Activated T-helper 17 cell treated with anti-CD3 and anti-CD28 coated beads, Interleukin-2, amount 50 U/mL, for 72 hours (primary cell): ENCODE measurements at regions not wholly inside any gene's neighbourhood (a gene's known extent, or its start where the extent isn't known, plus 50 kb on each side); places are given as distances from the start of the nearest gene placed in this dataset.
"Not testable (repeated sequence)": the region's sequence is repeated elsewhere in the genome, so short reads cannot be mapped to it uniquely, and the experiment has no call there.

Experiments used
- ATAC-seq: fragments of 150-1000 bp; cut with Tn5 transposase; replicated peaks from 2 replicates; pipeline ENCODE4 v1.10.0; 2021; ENCODE audit warnings: mild to moderate bottlenecking, moderate library complexity
- H3K27ac Mint-ChIP-seq: one replicate; pipeline ENCODE4 v1.8.0; 2022; ENCODE audit warnings: mixed read lengths
- H3K27me3 Mint-ChIP-seq: one replicate; pipeline ENCODE4 v1.8.0; 2022; ENCODE audit warnings: mixed read lengths
- H3K36me3 Mint-ChIP-seq: one replicate; pipeline ENCODE4 v1.8.0; 2022; ENCODE audit warnings: low read depth, mild to moderate bottlenecking, mixed read lengths
- H3K4me1 Mint-ChIP-seq: one replicate; pipeline ENCODE4 v1.8.0; 2022; ENCODE audit warnings: mixed read lengths
- H3K4me3 Mint-ChIP-seq: one replicate; pipeline ENCODE4 v1.8.0; 2022; ENCODE audit warnings: mild to moderate bottlenecking, mixed read lengths
- H3K9me3 Mint-ChIP-seq: one replicate; pipeline ENCODE4 v1.8.0; 2022; ENCODE audit warnings: mixed read lengths

- no peak overlapping the region for H3K4me3 Mint-ChIP-seq
- no peaks in the 10 kb centered on the region for H3K4me1 Mint-ChIP-seq
- H3K36me3 Mint-ChIP-seq = no peaks in the 10 kb centered on the region
- ATAC-seq = no peak
- H3K9me3 Mint-ChIP-seq = no peaks in the 10 kb centered on the region
- no peak overlapping the region for H3K27ac Mint-ChIP-seq
- H3K27me3 Mint-ChIP-seq = peaks cover 4% of the 10 kb centered on the region
Observed at GRCh38 chr6:16020259-16020658, 108.6 kb upstream of the MYLIP start.

- H3K36me3 Mint-ChIP-seq = no peaks in the 10 kb centered on the region
- no peak overlapping the region for H3K27ac Mint-ChIP-seq
- peaks cover 4% of the 10 kb centered on the region for H3K27me3 Mint-ChIP-seq
- ATAC-seq = no peak
- no peak overlapping the region for H3K4me3 Mint-ChIP-seq
- H3K9me3 Mint-ChIP-seq = no peaks in the 10 kb centered on the region
- H3K4me1 Mint-ChIP-seq = no peaks in the 10 kb centered on the region
Observed at GRCh38 chr6:16019462-16019861, 109.4 kb upstream of the MYLIP start.

GRCh38 chr6:16018626-16019025, 110.3 kb upstream of the MYLIP start:
- H3K27ac Mint-ChIP-seq = no peak overlapping the region
- no peak for ATAC-seq
- H3K36me3 Mint-ChIP-seq = no peaks in the 10 kb centered on the region
- H3K27me3 Mint-ChIP-seq = peaks cover 4% of the 10 kb centered on the region
- no peaks in the 10 kb centered on the region for H3K4me1 Mint-ChIP-seq
- no peak overlapping the region for H3K4me3 Mint-ChIP-seq
- H3K9me3 Mint-ChIP-seq = no peaks in the 10 kb centered on the region

- ATAC-seq, H3K4me3 Mint-ChIP-seq, H3K9me3 Mint-ChIP-seq, H3K27me3 Mint-ChIP-seq, H3K27ac Mint-ChIP-seq, H3K36me3 Mint-ChIP-seq, H3K4me1 Mint-ChIP-seq: not testable (repeated sequence)
Observed at GRCh38 chr6:16014325-16014724, 114.6 kb upstream of the MYLIP start.

GRCh38 chr6:16007146-16007545, 121.7 kb upstream of the MYLIP start:
- Mint-ChIP-seq H3K4me3 (no peak overlapping the region), H3K36me3 (no peaks in the 10 kb centered on the region), H3K27me3 (peaks cover 3% of the 10 kb centered on the region), H3K4me1 (no peaks in the 10 kb centered on the region), H3K9me3 (no peaks in the 10 kb centered on the region), H3K27ac (no peak overlapping the region)
- ATAC-seq = no peak

GRCh38 chr6:16006681-16007080, 122.2 kb upstream of the MYLIP start:
- no peaks in the 10 kb centered on the region for H3K9me3 Mint-ChIP-seq
- peaks cover 3% of the 10 kb centered on the region for H3K27me3 Mint-ChIP-seq
- H3K27ac Mint-ChIP-seq = no peak overlapping the region
- H3K36me3 Mint-ChIP-seq = no peaks in the 10 kb centered on the region
- no peak overlapping the region for H3K4me3 Mint-ChIP-seq
- ATAC-seq = no peak
- no peaks in the 10 kb centered on the region for H3K4me1 Mint-ChIP-seq

- Mint-ChIP-seq H3K36me3 (no peaks in the 10 kb centered on the region), H3K27ac (no peak overlapping the region), H3K27me3 (peaks cover 3% of the 10 kb centered on the region), H3K9me3 (no peaks in the 10 kb centered on the region), H3K4me1 (no peaks in the 10 kb centered on the region), H3K4me3 (no peak overlapping the region)
- no peak for ATAC-seq
Observed at GRCh38 chr6:16004934-16005679, 123.8 kb upstream of the MYLIP start.

GRCh38 chr6:16003197-16003491, 125.7 kb upstream of the MYLIP start:
- Mint-ChIP-seq H3K4me1 (no peaks in the 10 kb centered on the region), H3K4me3 (no peak overlapping the region), H3K27ac (no peak overlapping the region), H3K36me3 (no peaks in the 10 kb centered on the region), H3K9me3 (no peaks in the 10 kb centered on the region), H3K27me3 (peaks cover 6% of the 10 kb centered on the region)
- no peak for ATAC-seq

- peaks cover 10% of the 10 kb centered on the region for H3K27me3 Mint-ChIP-seq
- no peak overlapping the region for H3K4me3 Mint-ChIP-seq
- no peak for ATAC-seq
Observed at GRCh38 chr6:16002332-16003196, 126.3 kb upstream of the MYLIP start.

GRCh38 chr6:16001158-16001557, 127.7 kb upstream of the MYLIP start:
- ATAC-seq = no peak
- no peak overlapping the region for H3K4me3 Mint-ChIP-seq
- no peaks in the 10 kb centered on the region for H3K36me3 Mint-ChIP-seq
- H3K27me3 Mint-ChIP-seq = peaks cover 16% of the 10 kb centered on the region
- H3K9me3 Mint-ChIP-seq = no peaks in the 10 kb centered on the region
- no peaks in the 10 kb centered on the region for H3K4me1 Mint-ChIP-seq
- no peak overlapping the region for H3K27ac Mint-ChIP-seq

More at GRCh38 chr6:16002332-16003196, 126.3 kb upstream of the MYLIP start:
- H3K4me1 Mint-ChIP-seq = no peaks in the 10 kb centered on the region
- no peaks in the 10 kb centered on the region for H3K9me3 Mint-ChIP-seq
- H3K36me3 Mint-ChIP-seq = no peaks in the 10 kb centered on the region
- H3K27ac Mint-ChIP-seq = no peak overlapping the region

GRCh38 chr6:15999201-15999600, 129.7 kb upstream of the MYLIP start:
- H3K4me3 Mint-ChIP-seq = no peak overlapping the region
- no peaks in the 10 kb centered on the region for H3K4me1 Mint-ChIP-seq
- ATAC-seq = no peak
- H3K27ac Mint-ChIP-seq = no peak overlapping the region
- peaks cover 16% of the 10 kb centered on the region for H3K27me3 Mint-ChIP-seq
- H3K36me3 Mint-ChIP-seq = no peaks in the 10 kb centered on the region
- H3K9me3 Mint-ChIP-seq = no peaks in the 10 kb centered on the region

- H3K4me1 Mint-ChIP-seq = no peaks in the 10 kb centered on the region
- H3K27me3 Mint-ChIP-seq = peaks cover 13% of the 10 kb centered on the region
- no peak for ATAC-seq
- H3K27ac Mint-ChIP-seq = no peak overlapping the region
- no peak overlapping the region for H3K4me3 Mint-ChIP-seq
- H3K36me3 Mint-ChIP-seq = no peaks in the 10 kb centered on the region
- no peaks in the 10 kb centered on the region for H3K9me3 Mint-ChIP-seq
Observed at GRCh38 chr6:15997586-15998388, 131.1 kb upstream of the MYLIP start.

- no peaks in the 10 kb centered on the region for H3K9me3 Mint-ChIP-seq
- H3K27me3 Mint-ChIP-seq = peaks cover 13% of the 10 kb centered on the region
Observed at GRCh38 chr6:15996030-15996429, 132.9 kb upstream of the MYLIP start.

GRCh38 chr6:15995493-15995892, 133.4 kb upstream of the MYLIP start:
- no peak overlapping the region for H3K27ac Mint-ChIP-seq
- H3K4me1 Mint-ChIP-seq = no peaks in the 10 kb centered on the region
- no peaks in the 10 kb centered on the region for H3K9me3 Mint-ChIP-seq
- H3K4me3 Mint-ChIP-seq = no peak overlapping the region
- peaks cover 13% of the 10 kb centered on the region for H3K27me3 Mint-ChIP-seq
- ATAC-seq = no peak
- H3K36me3 Mint-ChIP-seq = no peaks in the 10 kb centered on the region

More at GRCh38 chr6:15996030-15996429, 132.9 kb upstream of the MYLIP start:
- no peak overlapping the region for H3K27ac Mint-ChIP-seq
- no peaks in the 10 kb centered on the region for H3K4me1 Mint-ChIP-seq
- H3K4me3 Mint-ChIP-seq = no peak overlapping the region
- ATAC-seq = no peak
- H3K36me3 Mint-ChIP-seq = no peaks in the 10 kb centered on the region
